Breast epithelium (tissue), 4 donors: ENCODE measurements at regions not wholly inside any gene's neighbourhood (a gene's known extent, or its start where the extent isn't known, plus 50 kb on each side); places are given as distances from the start of the nearest gene placed in this dataset.

Experiments used
- DNase-seq, 2 donors: peaks; one replicate each; pipeline ENCODE4 v3.0.0-alpha.2; 2019; ENCODE audit warnings: low spot score in 2 of 2
- H3K27ac ChIP-seq, 2 donors: fragments of 200-600 bp; sonication (generic) in 1 of 2; one replicate each; pipeline ENCODE4 v1.5.1; 2016 to 2019; ENCODE audit warnings: mild to moderate bottlenecking in 1 of 2
- H3K27me3 ChIP-seq, 2 donors: fragments of 200-600 bp; sonication (generic) in 1 of 2; one replicate each; pipeline versions ENCODE4 v1.5.1 to v1.6.0; 2017 to 2019; ENCODE audit warnings: control low read depth in 1 of 2, mild to moderate bottlenecking in 1 of 2
- H3K36me3 ChIP-seq: fragments of 200-600 bp; one replicate; pipeline ENCODE4 v1.5.1; 2019
- H3K4me1 ChIP-seq, 2 donors: fragments of 200-600 bp; sonication (generic); one replicate each; pipeline ENCODE4 v1.5.1; 2016 to 2019; ENCODE audit warnings: control low read depth in 1 of 2
- H3K4me3 ChIP-seq, 3 donors: fragments of 200-600 bp; sonication (generic); 1 replicate in 2 of 3; 2 replicates in 1 of 3; pipeline ENCODE4 v1.5.1; 2016 to 2019; ENCODE audit warnings: mild to moderate bottlenecking in 3 of 3, moderate library complexity in 2 of 3
- H3K9me3 ChIP-seq, 2 donors: fragments of 200-600 bp; sonication (generic) in 1 of 2; one replicate each; pipeline ENCODE4 v1.5.1; 2016 to 2019; ENCODE audit warnings: control low read depth in 1 of 2
- CTCF ChIP-seq, 3 donors: fragments of 450-650 bp; IDR thresholded peaks; one replicate each; pipeline ENCODE4 v1.5.1; 2016 to 2017; ENCODE audit warnings: antibody characterized with exemption in 3 of 3, mild to moderate bottlenecking in 3 of 3, moderate library complexity in 3 of 3
- POLR2A ChIP-seq: fragments of 450-650 bp; IDR thresholded peaks from one replicate; pipeline ENCODE4 v1.6.1; 2016; ENCODE audit warnings: antibody characterized with exemption, mild to moderate bottlenecking, moderate library complexity
- POLR2AphosphoS5 ChIP-seq, 3 donors: sonication (generic); formaldehyde crosslinking; IDR thresholded peaks; one replicate each; pipeline ENCODE4 v1.6.1; 2017; ENCODE audit warnings: antibody characterized with exemption in 3 of 3
- intact Hi-C: fragments of 100-400 bp; cut with DNase I; formaldehyde crosslinking; loops from one replicate; pipeline ENCODE4 v1.15.1; 2023; ENCODE audit warnings: low total_unique reads

DNA sequence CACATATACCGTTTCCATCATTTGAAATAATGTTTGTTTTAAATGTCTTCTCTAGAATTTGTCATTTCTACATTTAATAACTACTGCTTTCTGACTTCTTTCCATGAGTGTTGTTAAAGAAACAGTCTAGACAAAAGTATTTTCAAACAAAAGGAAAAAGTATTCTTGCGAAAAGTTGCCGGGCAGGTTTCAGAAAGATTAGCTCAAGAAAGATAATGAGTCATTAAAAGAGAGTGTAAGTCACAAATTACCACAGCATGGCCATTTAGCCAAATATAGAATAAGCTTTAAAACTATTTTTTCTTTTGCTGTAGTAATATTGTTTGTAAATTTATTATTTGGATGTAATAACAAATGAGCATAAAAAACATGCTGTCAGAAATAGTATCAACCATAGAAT is 493.0 kb downstream of the TLL1 start:
- DNase-seq, result no peak
- no peak for TF ChIP-seq CTCF (IDR thresholded peaks at IDR 0.05)
- TF ChIP-seq POLR2A, result no peak
- TF ChIP-seq POLR2AphosphoS5 (IDR thresholded peaks at IDR 0.05), result no peak
- Histone ChIP-seq H3K36me3 (no peaks in the 10 kb centered on the region), H3K27me3 (no peaks in the 10 kb centered on the region), H3K4me3 (no peak overlapping the region), H3K4me1 (no peaks in the 10 kb centered on the region), H3K9me3 (peaks cover 3 to 9% of the 10 kb centered on the region in 2 donors), H3K27ac (no peak overlapping the region)
- intact Hi-C loops, result no loop called here

GRCh38 chr4:166377578-166377977 is 504.5 kb downstream of the TLL1 start:
- Histone ChIP-seq H3K36me3 (no peaks in the 10 kb centered on the region), H3K4me3 (no peak overlapping the region), H3K27ac (no peak overlapping the region), H3K27me3 (no peaks in the 10 kb centered on the region), H3K4me1 (no peaks in the 10 kb centered on the region), H3K9me3 (peaks cover 21 to 48% of the 10 kb centered on the region in 2 donors)
- intact Hi-C loops, result no loop called here
- TF ChIP-seq POLR2AphosphoS5 (IDR thresholded peaks at IDR 0.05) (no peak), POLR2A (no peak), CTCF (IDR thresholded peaks at IDR 0.05) (no peak)
- DNase-seq, result no peak

DNA sequence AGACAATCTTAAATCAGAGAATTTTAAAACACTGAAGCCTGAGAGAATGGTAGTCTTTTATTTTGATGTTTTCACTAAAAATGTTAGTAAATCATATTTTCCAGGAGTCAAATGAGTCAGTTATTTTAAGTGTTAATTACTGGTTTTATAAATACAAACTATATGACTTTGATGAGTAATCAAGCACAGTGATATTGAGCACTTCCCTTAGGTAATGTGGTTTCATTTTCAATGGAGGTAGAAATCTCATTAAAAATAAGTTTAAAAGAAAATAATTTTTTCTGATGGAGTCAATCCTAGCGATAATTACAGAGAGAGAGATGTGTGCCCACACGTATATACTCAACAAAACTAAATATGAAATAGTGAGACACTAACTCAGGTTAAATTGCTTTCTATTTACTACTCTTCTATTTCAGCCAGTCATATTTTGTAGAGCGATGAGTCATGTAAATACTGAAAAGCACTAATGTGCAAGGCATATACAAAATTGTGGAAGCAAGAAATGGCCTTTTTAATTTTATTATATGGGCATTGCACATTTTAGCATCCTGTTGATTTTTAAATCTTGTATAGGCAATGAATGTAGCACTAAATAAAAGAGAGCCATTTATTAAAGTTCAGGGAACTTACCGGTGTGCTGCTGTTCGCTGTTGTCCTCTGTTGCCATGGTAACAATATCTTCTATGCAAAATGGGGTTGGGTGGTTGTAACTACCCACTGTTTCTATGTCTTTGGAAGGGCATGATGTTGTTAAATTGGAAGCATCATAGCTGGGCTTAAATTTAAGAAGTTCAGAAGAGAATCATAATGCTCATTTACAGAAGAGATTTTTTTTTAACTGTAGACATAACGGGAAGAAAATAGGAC is 513.7 kb downstream of the TLL1 start:
- intact Hi-C loops, result loop anchor here (5.0 kb wide), 1 partner anchor 444 kb away; no protein-coding TSS in a partner anchor
- Histone ChIP-seq H3K27ac (no peak overlapping the region), H3K4me1 (no peaks in the 10 kb centered on the region), H3K36me3 (no peaks in the 10 kb centered on the region), H3K27me3 (no peaks in the 10 kb centered on the region), H3K9me3 (no peaks in the 10 kb centered on the region), H3K4me3 (no peak overlapping the region)
- no peak for TF ChIP-seq CTCF (IDR thresholded peaks at IDR 0.05)
- DNase-seq, result no peak

DNA sequence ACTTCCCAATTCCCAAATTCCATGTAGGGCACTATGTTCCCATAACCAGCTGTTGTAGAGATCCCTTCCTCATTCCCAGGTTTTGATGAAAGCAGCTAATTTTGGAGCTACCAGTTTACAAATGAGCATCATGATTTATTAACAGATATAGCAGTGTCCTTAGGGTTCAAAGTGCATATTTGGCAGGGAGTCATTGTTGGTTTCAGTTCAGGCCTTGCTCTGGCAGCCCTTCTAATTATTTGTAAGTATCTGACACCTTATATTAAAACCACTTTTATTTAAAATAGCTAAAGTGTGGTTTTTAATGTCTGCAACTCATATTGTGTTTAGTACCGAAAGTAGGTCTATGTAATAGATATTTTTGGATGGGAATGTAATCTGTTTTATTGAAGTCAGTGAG is 518.5 kb downstream of the TLL1 start:
- Histone ChIP-seq H3K9me3 (no peaks in the 10 kb centered on the region), H3K36me3 (no peaks in the 10 kb centered on the region), H3K4me3 (no peak overlapping the region), H3K4me1 (no peaks in the 10 kb centered on the region), H3K27ac (no peak overlapping the region), H3K27me3 (no peaks in the 10 kb centered on the region)
- intact Hi-C loops, result no loop called here
- DNase-seq, result no peak
- TF ChIP-seq POLR2A (no peak), CTCF (IDR thresholded peaks at IDR 0.05) (no peak), POLR2AphosphoS5 (IDR thresholded peaks at IDR 0.05) (no peak)

DNA sequence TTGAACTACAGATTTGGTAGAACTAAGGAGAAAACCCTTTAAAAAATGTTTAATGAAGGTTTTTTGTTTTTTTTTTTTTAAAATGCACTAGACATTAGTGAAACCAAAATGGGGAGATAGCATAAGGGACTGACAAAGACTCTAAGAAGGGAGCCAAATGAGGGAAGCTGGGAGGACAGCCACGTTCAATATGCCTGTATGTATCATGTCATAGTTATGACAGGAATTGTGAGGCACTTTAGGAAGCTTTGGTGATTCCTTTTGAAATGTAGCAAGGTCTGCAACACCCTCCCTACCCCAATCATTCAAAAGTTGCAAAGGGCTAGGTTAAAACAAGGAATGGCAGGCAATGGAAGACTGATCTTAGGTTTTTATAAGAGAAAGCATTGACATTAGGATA is 526.0 kb downstream of the TLL1 start:
- Histone ChIP-seq H3K27me3 (no peaks in the 10 kb centered on the region), H3K4me1 (no peaks in the 10 kb centered on the region), H3K27ac (no peak overlapping the region), H3K9me3 (no peaks in the 10 kb centered on the region), H3K4me3 (no peak overlapping the region), H3K36me3 (no peaks in the 10 kb centered on the region)
- intact Hi-C loops, result no loop called here
- TF ChIP-seq POLR2AphosphoS5 (IDR thresholded peaks at IDR 0.05) (no peak), CTCF (IDR thresholded peaks at IDR 0.05) (no peak), POLR2A (no peak)
- DNase-seq, result no peak
